MM.1S (cell line): ENCODE measurements at regions not wholly inside any gene's neighbourhood (a gene's known extent, or its start where the extent isn't known, plus 50 kb on each side); places are given as distances from the start of the nearest gene placed in this dataset.

ENCODE experiments used
- CTCF ChIP-seq: fragments of 300-600 bp; sonication (generic); IDR thresholded peaks from 2 replicates; pipeline ENCODE4 v1.5.1; 2016; ENCODE audit warnings: antibody characterized with exemption, low read length, mixed read lengths
- EZH2 ChIP-seq: fragments of 300-600 bp; sonication (generic); optimal IDR thresholded peaks from 2 replicates; pipeline ENCODE3; 2017; ENCODE audit warnings: low read depth, mild to moderate bottlenecking, antibody characterized with exemption, low read length, mixed read lengths
- EZH2phosphoT487 ChIP-seq: fragments of 300-600 bp; sonication (generic); IDR thresholded peaks from 2 replicates; pipeline ENCODE4 v1.6.1; 2018; ENCODE audit warnings: antibody characterized with exemption, low read length

- TF ChIP-seq CTCF: no peak
- no peak for TF ChIP-seq EZH2
- no peak for TF ChIP-seq EZH2phosphoT487
Measured at GRCh38 chr4:129970801-129971200, 874.8 kb downstream of the C4orf33 start.
